Tibial artery (tissue), 4 donors: ENCODE measurements at regions not wholly inside any gene's neighbourhood (a gene's known extent, or its start where the extent isn't known, plus 50 kb on each side); places are given as distances from the start of the nearest gene placed in this dataset.

Experiments
- DNase-seq, 2 donors: peaks; one replicate each; pipeline ENCODE4 v3.0.0-alpha.2; 2019
- H3K27ac ChIP-seq, 2 donors: fragments of 200-600 bp; sonication (generic) in 1 of 2; 1 replicate in 1 of 2; 2 replicates in 1 of 2; pipeline ENCODE4 v1.5.1; 2018 to 2019; ENCODE audit warnings: mild to moderate bottlenecking in 1 of 2
- H3K27me3 ChIP-seq, 2 donors: fragments of 200-600 bp; sonication (generic) in 1 of 2; one replicate each; pipeline versions ENCODE4 v1.5.1 to v1.6.0; 2016 to 2019
- H3K36me3 ChIP-seq, 3 donors: fragments of 200-600 bp; sonication (generic) in 2 of 3; one replicate each; pipeline ENCODE4 v1.5.1; 2016 to 2019; ENCODE audit warnings: mild to moderate bottlenecking in 2 of 3
- H3K4me1 ChIP-seq, 4 donors: fragments of 200-600 bp; sonication (generic) in 2 of 4; 1 replicate in 3 of 4; 2 replicates in 1 of 4; pipeline ENCODE4 v1.5.1; 2016 to 2019
- H3K4me3 ChIP-seq, 2 donors: fragments of 200-600 bp; sonication (generic) in 1 of 2; 1 replicate in 1 of 2; 2 replicates in 1 of 2; pipeline ENCODE4 v1.5.1; 2018 to 2019; ENCODE audit warnings: mild to moderate bottlenecking in 2 of 2
- H3K9me3 ChIP-seq, 3 donors: fragments of 200-600 bp; sonication (generic) in 1 of 3; one replicate each; pipeline ENCODE4 v1.5.1; 2016 to 2019
- intact Hi-C: fragments of 100-400 bp; cut with DNase I; formaldehyde crosslinking; loops from one replicate; pipeline ENCODE4 v1.15.0; 2023; ENCODE audit warnings: low total_unique reads
- TF ChIP-seq, protein P1 (sequence below), 2 experiments: fragments of 200-600 bp in 1 of 2; fragments of 450-650 bp in 1 of 2; IDR thresholded peaks; one replicate each; pipeline ENCODE4 v1.5.1; 2017 to 2019; ENCODE audit warnings: antibody characterized with exemption in 2 of 2, mild to moderate bottlenecking in 1 of 2, moderate library complexity in 1 of 2

GRCh38 chr13:23960566-23961156, 63.4 kb upstream of the C1QTNF9B start:
- no peak for DNase-seq
- TF ChIP-seq, protein P1, sequence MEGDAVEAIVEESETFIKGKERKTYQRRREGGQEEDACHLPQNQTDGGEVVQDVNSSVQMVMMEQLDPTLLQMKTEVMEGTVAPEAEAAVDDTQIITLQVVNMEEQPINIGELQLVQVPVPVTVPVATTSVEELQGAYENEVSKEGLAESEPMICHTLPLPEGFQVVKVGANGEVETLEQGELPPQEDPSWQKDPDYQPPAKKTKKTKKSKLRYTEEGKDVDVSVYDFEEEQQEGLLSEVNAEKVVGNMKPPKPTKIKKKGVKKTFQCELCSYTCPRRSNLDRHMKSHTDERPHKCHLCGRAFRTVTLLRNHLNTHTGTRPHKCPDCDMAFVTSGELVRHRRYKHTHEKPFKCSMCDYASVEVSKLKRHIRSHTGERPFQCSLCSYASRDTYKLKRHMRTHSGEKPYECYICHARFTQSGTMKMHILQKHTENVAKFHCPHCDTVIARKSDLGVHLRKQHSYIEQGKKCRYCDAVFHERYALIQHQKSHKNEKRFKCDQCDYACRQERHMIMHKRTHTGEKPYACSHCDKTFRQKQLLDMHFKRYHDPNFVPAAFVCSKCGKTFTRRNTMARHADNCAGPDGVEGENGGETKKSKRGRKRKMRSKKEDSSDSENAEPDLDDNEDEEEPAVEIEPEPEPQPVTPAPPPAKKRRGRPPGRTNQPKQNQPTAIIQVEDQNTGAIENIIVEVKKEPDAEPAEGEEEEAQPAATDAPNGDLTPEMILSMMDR (IDR thresholded peaks at IDR 0.05) = peak in 1 of 2 experiments; percentile 36
- no peaks in the 10 kb centered on the region for H3K27me3 ChIP-seq
- no peak overlapping the region for H3K27ac ChIP-seq
- intact Hi-C loops = no loop called here
- no peak overlapping the region for H3K4me3 ChIP-seq
- H3K4me1 ChIP-seq = peaks cover 0 to 3% (median 0%) of the 10 kb centered on the region in 4 donors
- no peaks in the 10 kb centered on the region for H3K9me3 ChIP-seq
- H3K36me3 ChIP-seq = no peaks in the 10 kb centered on the region

DNA sequence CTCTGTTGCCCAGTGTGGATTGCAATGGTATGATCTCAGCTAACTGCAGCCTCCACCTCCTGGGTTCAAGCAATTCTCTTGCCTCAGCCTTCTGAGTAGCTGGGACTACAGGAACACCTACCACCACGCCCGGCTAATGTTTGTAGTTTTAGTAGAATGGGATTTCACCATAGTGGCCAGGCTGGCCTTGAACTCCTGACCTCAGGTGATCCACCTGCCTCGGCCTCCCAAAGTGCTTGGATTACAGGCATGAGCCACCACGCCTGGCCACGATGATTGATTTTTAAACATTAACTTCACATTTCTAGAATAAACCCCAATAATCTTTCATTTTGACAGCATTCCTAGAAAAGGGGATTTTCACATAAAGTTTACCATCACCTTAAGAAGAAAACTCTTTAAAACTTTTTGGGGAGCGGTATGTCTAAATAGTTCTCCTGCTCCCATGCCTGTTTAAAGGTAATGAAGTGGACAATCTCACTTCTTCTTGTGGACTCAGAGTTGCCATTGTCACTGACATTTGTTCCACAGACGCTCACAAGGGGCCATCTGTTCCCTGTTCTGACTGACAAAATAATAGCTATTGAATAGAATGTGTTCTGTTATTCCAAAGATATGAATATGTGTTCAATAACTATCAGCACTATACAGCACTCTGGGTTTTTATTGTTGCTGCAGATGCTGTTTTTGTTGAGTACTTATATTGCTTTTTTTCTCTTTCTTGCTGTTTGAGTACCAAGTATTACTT, 66.1 kb upstream of the C1QTNF9B start:
- no peaks in the 10 kb centered on the region for H3K36me3 ChIP-seq
- no peaks in the 10 kb centered on the region for H3K9me3 ChIP-seq
- H3K27ac ChIP-seq = no peak overlapping the region
- intact Hi-C loops = no loop called here
- no peak overlapping the region for H3K4me3 ChIP-seq
- DNase-seq = no peak
- H3K4me1 ChIP-seq = peaks cover 0 to 4% (median 2%) of the 10 kb centered on the region in 4 donors
- TF ChIP-seq, protein P1 (IDR thresholded peaks at IDR 0.05) = no peak
- no peaks in the 10 kb centered on the region for H3K27me3 ChIP-seq

DNA sequence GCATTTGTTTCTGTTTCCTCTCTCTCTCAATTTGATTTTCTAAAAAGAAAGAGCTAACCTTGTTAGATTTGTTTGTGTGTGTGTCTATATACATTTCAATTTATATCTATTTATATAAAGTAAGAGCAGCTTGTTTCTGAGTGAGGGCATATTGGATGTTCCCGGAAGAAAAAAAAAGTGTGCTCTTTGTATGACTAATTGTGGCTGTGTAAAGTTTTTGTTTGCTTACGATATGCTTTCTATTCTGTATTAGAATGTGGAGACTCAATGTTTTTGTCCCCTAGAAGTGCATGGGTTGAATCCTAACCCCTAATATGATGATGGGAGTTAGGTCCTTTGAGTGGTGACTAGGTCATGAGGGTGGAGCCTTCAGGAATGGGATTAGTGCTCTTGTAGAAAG, 66.6 kb upstream of the C1QTNF9B start:
- H3K27ac ChIP-seq = no peak overlapping the region
- intact Hi-C loops = no loop called here
- no peak for DNase-seq
- no peaks in the 10 kb centered on the region for H3K27me3 ChIP-seq
- TF ChIP-seq, protein P1 (IDR thresholded peaks at IDR 0.05) = no peak
- H3K4me1 ChIP-seq = peaks cover 0 to 4% (median 2%) of the 10 kb centered on the region in 4 donors
- no peaks in the 10 kb centered on the region for H3K9me3 ChIP-seq
- no peaks in the 10 kb centered on the region for H3K36me3 ChIP-seq
- H3K4me3 ChIP-seq = no peak overlapping the region

DNA sequence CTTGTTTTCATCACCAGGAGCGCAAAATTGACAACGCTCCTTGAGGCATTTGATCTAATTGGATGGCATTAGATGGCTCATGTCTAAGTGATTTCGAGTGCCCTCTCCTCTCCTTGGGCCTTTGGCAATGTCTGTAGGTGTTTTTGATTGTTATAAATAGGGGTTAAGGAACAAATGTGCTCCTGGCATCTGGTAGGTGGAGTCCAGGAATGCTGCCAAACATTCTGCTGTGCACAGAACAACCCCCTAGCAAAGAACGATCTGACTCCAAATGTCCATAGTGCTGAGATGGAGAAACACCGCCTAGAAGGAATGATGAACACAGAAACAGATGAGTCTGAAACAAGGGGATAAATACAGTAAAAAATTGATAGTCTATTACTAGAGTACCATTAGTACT, 68.0 kb upstream of the C1QTNF9B start:
- peaks cover 0 to 4% (median 2%) of the 10 kb centered on the region in 4 donors for H3K4me1 ChIP-seq
- no peak for DNase-seq
- H3K4me3 ChIP-seq = no peak overlapping the region
- TF ChIP-seq, protein P1 (IDR thresholded peaks at IDR 0.05) = no peak
- intact Hi-C loops = no loop called here
- no peaks in the 10 kb centered on the region for H3K9me3 ChIP-seq
- no peaks in the 10 kb centered on the region for H3K36me3 ChIP-seq
- H3K27me3 ChIP-seq = no peaks in the 10 kb centered on the region
- no peak overlapping the region for H3K27ac ChIP-seq

DNA sequence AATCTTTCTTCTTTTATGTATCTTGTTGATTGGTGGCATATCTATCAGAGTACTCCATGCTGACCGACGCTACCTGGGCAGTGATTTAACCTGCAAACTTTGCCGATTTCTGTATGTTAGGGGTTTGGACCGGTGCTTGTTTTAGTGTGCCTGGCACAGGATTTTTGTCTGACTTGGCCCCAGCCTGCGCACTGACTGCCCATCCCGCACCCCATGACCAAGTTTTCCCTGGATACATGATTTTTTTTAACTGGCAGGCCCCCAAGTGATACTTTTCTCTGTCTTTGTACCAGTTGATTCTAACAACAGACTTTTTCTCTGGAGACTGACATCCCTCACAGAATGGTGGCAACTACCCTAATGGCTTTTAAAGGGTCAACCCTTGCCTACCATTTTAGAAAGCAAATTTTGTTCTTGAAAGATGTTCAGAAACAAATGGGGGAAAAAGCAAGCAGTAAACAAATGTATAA, 69.0 kb upstream of the C1QTNF9B start:
- H3K36me3 ChIP-seq = no peaks in the 10 kb centered on the region
- peaks cover 0 to 4% (median 2%) of the 10 kb centered on the region in 4 donors for H3K4me1 ChIP-seq
- no peak for DNase-seq
- no peak overlapping the region for H3K4me3 ChIP-seq
- intact Hi-C loops = no loop called here
- no peaks in the 10 kb centered on the region for H3K27me3 ChIP-seq
- H3K9me3 ChIP-seq = no peaks in the 10 kb centered on the region
- no peak overlapping the region for H3K27ac ChIP-seq
- TF ChIP-seq, protein P1 (IDR thresholded peaks at IDR 0.05) = no peak
